Activated T-cell treated with anti-CD3 and anti-CD28 coated beads for 24 hours (primary cell): ENCODE measurements at regions not wholly inside any gene's neighbourhood (a gene's known extent, or its start where the extent isn't known, plus 50 kb on each side); places are given as distances from the start of the nearest gene placed in this dataset.

Experiments used
- DNase-seq: peaks from one replicate; pipeline ENCODE4 v3.0.0-alpha.2; 2020; ENCODE audit warnings: low read depth

- DNase-seq, result no peak
Observed at GRCh38 chr20:54364919-54365318, 110.5 kb upstream of the DOK5 start.

GRCh38 chr20:54366669-54367344, 108.6 kb upstream of the DOK5 start:
- DNase-seq, result no peak

- DNase-seq, result no peak
Observed at GRCh38 chr20:54368570-54368969, 106.8 kb upstream of the DOK5 start.

- DNase-seq, result no peak
Observed at GRCh38 chr20:54372313-54372712, 103.1 kb upstream of the DOK5 start.

- DNase-seq, result no peak
Observed at GRCh38 chr20:54377992-54378773, 97.2 kb upstream of the DOK5 start.

GRCh38 chr20:54379893-54380584, 95.4 kb upstream of the DOK5 start:
- no peak for DNase-seq

- DNase-seq, result no peak
Observed at GRCh38 chr20:54382419-54382818, 93.0 kb upstream of the DOK5 start.

GRCh38 chr20:54385746-54386145, 89.6 kb upstream of the DOK5 start:
- DNase-seq, result no peak

- no peak for DNase-seq
Observed at GRCh38 chr20:54389596-54390280, 85.7 kb upstream of the DOK5 start.

GRCh38 chr20:54397292-54398140, 77.9 kb upstream of the DOK5 start:
- DNase-seq, result no peak

- DNase-seq, result no peak
Observed at GRCh38 chr20:54398814-54399213, 76.6 kb upstream of the DOK5 start.

GRCh38 chr20:54405540-54405939, 69.9 kb upstream of the DOK5 start:
- no peak for DNase-seq

- no peak for DNase-seq
Observed at GRCh38 chr20:54407459-54407858, 67.9 kb upstream of the DOK5 start.

- DNase-seq, result no peak
Observed at GRCh38 chr20:54415967-54416366, 59.4 kb upstream of the DOK5 start.

GRCh38 chr20:54416770-54417169, 58.6 kb upstream of the DOK5 start:
- no peak for DNase-seq

- no peak for DNase-seq
Observed at GRCh38 chr20:54419531-54419930, 55.9 kb upstream of the DOK5 start.
